ENCODE measurements at regions not wholly inside any gene's neighbourhood (a gene's known extent, or its start where the extent isn't known, plus 50 kb on each side); places are given as distances from the start of the nearest gene placed in this dataset.

GRCh38 chr1:238681021-238681420, 705.3 kb upstream of the CHRM3 start:
- 85% methylated on average over 5 of the region's 5 CpGs for WGBS
- Histone ChIP-seq H3K27me3 (ENCODE audit: control insufficient read depth in 4 of 4, insufficient read depth in 4 of 4, low read length in 3 of 4) (no peaks in the 10 kb centered on the region), H3K4me1 (ENCODE audit: control insufficient read depth in 4 of 4, insufficient read depth in 4 of 4, low read length in 3 of 4) (no peaks in the 10 kb centered on the region), H3K27ac (ENCODE audit: low read depth in 1 of 2, low read length in 2 of 2) (no peak overlapping the region), H3K4me3 (ENCODE audit: low read depth in 1 of 3, low read length in 3 of 3) (no peak overlapping the region), H3K9me3 (ENCODE audit: control insufficient read depth in 4 of 4, low read length in 3 of 4) (no peaks in the 10 kb centered on the region), H3K36me3 (ENCODE audit: control insufficient read depth in 4 of 4, insufficient read depth in 3 of 4, low read depth in 1 of 4, low read length in 3 of 4) (no peaks in the 10 kb centered on the region), H3K9ac (ENCODE audit: low read depth in 1 of 2, low read length in 2 of 2) (no peak overlapping the region)
- no peak for DNase-seq (ENCODE audit: low spot score)
- TF ChIP-seq RAD21 (IDR thresholded peaks at IDR 0.05) = no peak
- TF ChIP-seq ZBTB33 (IDR thresholded peaks at IDR 0.05) = no peak
- TF ChIP-seq EGR1 (IDR thresholded peaks at IDR 0.05; ENCODE audit: low read depth in 2 of 2) = no peak
- TF ChIP-seq FOXA2 (IDR thresholded peaks at IDR 0.05) = no peak
- TF ChIP-seq RXRA (IDR thresholded peaks at IDR 0.05) = no peak
- TF ChIP-seq YY1 (IDR thresholded peaks at IDR 0.05) = no peak
- TF ChIP-seq FOXA1 (IDR thresholded peaks at IDR 0.05) = no peak
- TF ChIP-seq HNF4A (conservative IDR thresholded peaks at IDR 0.05) = no peak
- TF ChIP-seq NR2F2 (IDR thresholded peaks at IDR 0.05) = no peak
- no peak for TF ChIP-seq HNF4G (IDR thresholded peaks at IDR 0.05)
- TF ChIP-seq ATF3 (IDR thresholded peaks at IDR 0.05) = no peak
- TF ChIP-seq TAF1 (conservative IDR thresholded peaks at IDR 0.05) = no peak
- no peak for TF ChIP-seq MAX (IDR thresholded peaks at IDR 0.05)
- TF ChIP-seq SP1 (IDR thresholded peaks at IDR 0.05) = no peak
- TF ChIP-seq CTCF (IDR thresholded peaks at IDR 0.05; ENCODE audit: low read depth, low read length, missing input control) = no peak
- TF ChIP-seq GABPA (IDR thresholded peaks at IDR 0.05 in 1 of 2, conservative IDR thresholded peaks at IDR 0.05 in 1 of 2) = no peak
- no peak for TF ChIP-seq JUND (IDR thresholded peaks at IDR 0.05)
- TF ChIP-seq REST (IDR thresholded peaks at IDR 0.05) = no peak
